K562 (cell line): ENCODE measurements at regions not wholly inside any gene's neighbourhood (a gene's known extent, or its start where the extent isn't known, plus 50 kb on each side); places are given as distances from the start of the nearest gene placed in this dataset.

Experiments used
- ATAC-seq: fragments of 200-7000 bp; cut with Tn5 transposase; 3 replicates; pipeline ENCODE4 v1.9.1; 2020; ENCODE audit warnings: moderate library complexity
- BruUV-seq: library from RNA; stranded (reverse); fragments of 400-500 nt; replicated peaks from 2 replicates; lab custom pipeline; 2021; lab: Mats Ljungman, UMichigan
- CTCF ChIA-PET: fragments of 300-600 bp; formaldehyde crosslinking; extraction: SDS; loops from one replicate; lab custom pipeline; 2021; ENCODE audit warnings: low intra/inter-chr PET ratio; lab: Yijun Ruan, JAX
- POLR2A ChIA-PET: fragments of 300-600, 350-650 bp; sonication (Branson Sonifier 250); formaldehyde crosslinking; extraction: SDS; loops from one replicate; lab custom pipeline; 2021; ENCODE audit warnings: antibody characterized with exemption, inconsistent platforms; lab: Yijun Ruan, JAX
- DNase-seq, 4 experiments: peaks; one replicate each; pipeline versions ENCODE4 v3.0.0 to v3.0.0-alpha.2; 2011 to 2018; ENCODE audit warnings: low spot score in 3 of 4, mixed read lengths in 3 of 4; ENCODE audit errors: extremely low read depth in 1 of 4
- FAIRE-seq: peaks from 2 replicates; lab custom pipeline; 2011; peaks lifted over from hg19 to GRCh38; lab: Jason Lieb, UNC
- H2AFZ ChIP-seq: 2 replicates; pipeline ENCODE4 v1.6.0; 2011; ENCODE audit warnings: low read depth, low read length, control low read depth, inconsistent platforms
- H3K27ac ChIP-seq: fragments of 200-600 bp; 3 replicates; pipeline ENCODE4 v1.8.0; 2011; ENCODE audit warnings: low read depth, mild to moderate bottlenecking, control low read depth, inconsistent platforms, low read length, moderate library complexity, mixed read lengths; ENCODE audit errors: extremely low read depth
- H3K27me3 ChIP-seq, 2 experiments: fragments of 300-600 bp in 1 of 2; 2 replicates in 1 of 2; 3 replicates in 1 of 2; pipeline versions ENCODE4 v1.6.0 to v1.8.0; 2011; ENCODE audit warnings: inconsistent platforms in 2 of 2, low read length in 2 of 2, mild to moderate bottlenecking in 1 of 2, mixed read lengths in 1 of 2, moderate library complexity in 1 of 2; ENCODE audit not compliant: control insufficient read depth in 2 of 2, insufficient read depth in 2 of 2
- H3K36me3 ChIP-seq: fragments of 300-600 bp; 3 replicates; pipeline ENCODE4 v1.8.0; 2011; ENCODE audit warnings: mild to moderate bottlenecking, low read length, inconsistent platforms; ENCODE audit not compliant: control insufficient read depth, insufficient read depth
- H3K4me1 ChIP-seq, 2 experiments: fragments of 200-600 bp in 1 of 2; replicated peaks in 1 of 2; 2 replicates in 1 of 2; 3 replicates in 1 of 2; pipeline versions ENCODE4 v1.5.1 to v1.8.0; 2011; ENCODE audit warnings: inconsistent platforms in 2 of 2, low read length in 2 of 2, mild to moderate bottlenecking in 1 of 2, mixed read lengths in 1 of 2, moderate library complexity in 1 of 2; ENCODE audit not compliant: control insufficient read depth in 2 of 2, insufficient read depth in 2 of 2
- H3K4me2 ChIP-seq: 2 replicates; pipeline ENCODE4 v1.6.1; 2011; ENCODE audit warnings: low read length, control low read depth, inconsistent platforms, mixed read lengths; ENCODE audit not compliant: insufficient read depth
- H3K4me3 ChIP-seq: fragments of 200-600 bp; sonication (generic), shearing (Covaris generic); 2 replicates; pipeline ENCODE4 v1.5.1; 2016; ENCODE audit warnings: control low read depth, inconsistent platforms
- H3K79me2 ChIP-seq: fragments of 200-600 bp; 3 replicates; pipeline ENCODE4 v1.8.0; 2011; ENCODE audit warnings: low read length, inconsistent platforms; ENCODE audit not compliant: control insufficient read depth, insufficient read depth
- H3K9ac ChIP-seq, 2 experiments: 2 replicates each; pipeline versions ENCODE4 v1.6.0 to v1.6.1; 2011; ENCODE audit warnings: low read depth in 2 of 2, low read length in 2 of 2, control low read depth in 1 of 2, inconsistent platforms in 1 of 2, mild to moderate bottlenecking in 1 of 2, mixed read lengths in 1 of 2; ENCODE audit not compliant: insufficient read depth in 1 of 2
- H3K9me1 ChIP-seq: one replicate; pipeline ENCODE4 v1.6.0; 2011; ENCODE audit warnings: inconsistent platforms, mild to moderate bottlenecking, low read length, moderate library complexity; ENCODE audit not compliant: control insufficient read depth, insufficient read depth
- H3K9me3 ChIP-seq: replicated peaks from 2 replicates; pipeline ENCODE4 v1.5.1; 2011; ENCODE audit warnings: low read depth, low read length, inconsistent platforms; ENCODE audit not compliant: control insufficient read depth, insufficient read depth
- H4K20me1 ChIP-seq: replicated peaks from 2 replicates; pipeline ENCODE4 v1.6.1; 2011; ENCODE audit warnings: low read length, inconsistent platforms, mixed read lengths; ENCODE audit not compliant: control insufficient read depth, insufficient read depth
- DDX20 ChIP-seq: fragments of 450-650 bp; IDR thresholded peaks from 2 replicates; pipeline ENCODE4 v1.6.1; 2016; ENCODE audit warnings: missing genetic modification characterization, low read depth, mild to moderate bottlenecking, missing compliant biosample characterization, moderate library complexity
- DPF2 ChIP-seq: fragments of 450-650 bp; IDR thresholded peaks from 2 replicates; pipeline ENCODE4 v1.6.1; 2016
- EP400 ChIP-seq: fragments of 450-650 bp; IDR thresholded peaks from 2 replicates; pipeline ENCODE4 v1.6.1; 2017; ENCODE audit warnings: antibody characterized with exemption, mild to moderate bottlenecking, moderate library complexity
- ESRRB ChIP-seq: fragments of 250-450 bp; sonication (Bioruptor Pico); IDR thresholded peaks from 2 replicates; pipeline ENCODE4 v1.5.0; 2020; ENCODE audit warnings: mild to moderate bottlenecking, moderate library complexity, borderline replicate concordance
- HDAC3 ChIP-seq: fragments of 450-650 bp; IDR thresholded peaks from 2 replicates; pipeline ENCODE4 v1.6.1; 2018; ENCODE audit warnings: borderline replicate concordance, mild to moderate bottlenecking, moderate library complexity; ENCODE audit not compliant: partially characterized antibody
- HIVEP1 ChIP-seq: fragments of 250-450 bp; sonication (Bioruptor Pico); IDR thresholded peaks from 2 replicates; pipeline ENCODE4 v1.4.0; 2020; ENCODE audit warnings: mild to moderate bottlenecking
- HNRNPK ChIP-seq: fragments of 200-400 bp; formaldehyde crosslinking; IDR thresholded peaks from one replicate; pipeline ENCODE4 v1.6.1; 2018; ENCODE audit warnings: mild to moderate bottlenecking, low read depth, low read length; ENCODE audit not compliant: poor library complexity, severe bottlenecking
- MTA2 ChIP-seq: fragments of 450-650 bp; IDR thresholded peaks from 2 replicates; pipeline ENCODE4 v1.6.1; 2016; ENCODE audit warnings: low read depth
- MXI1 ChIP-seq: IDR thresholded peaks from 2 replicates; pipeline ENCODE4 v1.6.1; 2011; ENCODE audit warnings: low read depth, mild to moderate bottlenecking, improper control_type of control experiment, low read length
- STAT5A ChIP-seq: IDR thresholded peaks from 2 replicates; pipeline ENCODE4 v1.6.1; 2012; ENCODE audit warnings: low read length, inconsistent platforms, borderline replicate concordance
- YBX1 ChIP-seq: fragments of 450-650 bp; IDR thresholded peaks from 2 replicates; pipeline ENCODE4 v1.7.1; 2016; ENCODE audit warnings: mild to moderate bottlenecking
- ZBTB11 ChIP-seq, 3 experiments: fragments of 200-800 bp in 1 of 3; fragments of 250-450 bp in 1 of 3; fragments of 450-650 bp in 1 of 3; sonication (Bioruptor Pico) in 1 of 3; sonication (Bioruptor generic) in 1 of 3; formaldehyde crosslinking in 1 of 3; IDR thresholded peaks; 2 replicates each; pipeline versions ENCODE4 v1.6.1 to v1.8.0; 2016 to 2022; ENCODE audit warnings: mild to moderate bottlenecking in 2 of 3, missing genetic modification characterization in 2 of 3, missing compliant biosample characterization in 1 of 3, moderate library complexity in 1 of 3
- ZFPM2 ChIP-seq: fragments of 250-450 bp; sonication (Bioruptor Pico); IDR thresholded peaks from 2 replicates; pipeline ENCODE4 v1.5.1; 2022; ENCODE audit warnings: mild to moderate bottlenecking
- ZNF609 ChIP-seq: sonication (generic); formaldehyde crosslinking; IDR thresholded peaks from 2 replicates; pipeline ENCODE4 v1.8.1; 2023; ENCODE audit warnings: missing genetic modification reagents, mild to moderate bottlenecking, borderline replicate concordance
- WGBS: fragments of 100-300 bp; shearing (Covaris generic); methylation state at CpG from one replicate; pipeline ENCODE4 v1.1.6; 2016; ENCODE audit warnings: low coverage, mixed read lengths; ENCODE audit not compliant: insufficient coverage; ENCODE audit errors: missing lambda C conversion rate; 5-methylcytosine and 5-hydroxymethylcytosine counted together
- in situ Hi-C: fragments of 300-500 bp; cut with MboI; formaldehyde crosslinking; loops from 4 replicates; pipeline ENCODE4 v1.15.0; 2018; ENCODE audit warnings: inconsistent platforms, mixed read lengths
- intact Hi-C: fragments of 100-400 bp; cut with micrococcal nuclease; formaldehyde crosslinking; loops from 2 replicates; pipeline ENCODE4 v1.14.2; 2022

DNA sequence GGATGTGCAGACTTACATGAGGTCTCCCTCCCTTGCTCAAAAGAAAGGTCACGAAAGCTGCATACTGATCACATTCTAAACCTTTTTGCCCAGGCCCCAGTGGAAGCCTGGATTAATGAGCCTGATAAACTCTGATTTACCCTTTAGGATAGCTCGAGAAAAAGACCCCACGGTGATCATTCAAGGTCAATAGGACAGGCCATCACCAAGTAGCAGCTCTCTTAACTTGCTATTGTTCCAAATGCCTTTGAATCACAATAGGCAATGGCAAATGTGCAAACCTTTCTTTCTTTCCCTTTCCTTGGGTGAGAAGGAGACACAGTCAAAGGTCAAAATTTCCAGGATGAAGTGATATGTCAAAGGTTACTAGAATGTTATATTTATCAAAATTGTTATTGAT is 327.3 kb downstream of the HDGFL1 start:
- no peaks in the 10 kb centered on the region for H3K27me3 ChIP-seq
- H3K9me3 ChIP-seq: no peaks in the 10 kb centered on the region
- no peaks in the 10 kb centered on the region for H4K20me1 ChIP-seq
- intact Hi-C loops: no loop called here
- H3K79me2 ChIP-seq: no peaks in the 10 kb centered on the region
- DNase-seq (no peak), FAIRE-seq (no peak), ATAC-seq (no peak)
- in situ Hi-C loops: no loop called here
- WGBS: 0% methylated on average over 3 of the region's 3 CpGs
- H3K27ac ChIP-seq: no peak overlapping the region
- no peak overlapping the region for H3K4me2 ChIP-seq
- H3K4me1 ChIP-seq: no peaks in the 10 kb centered on the region
- no peak overlapping the region for H2AFZ ChIP-seq
- no peak overlapping the region for H3K4me3 ChIP-seq
- H3K9me1 ChIP-seq: no peaks in the 10 kb centered on the region
- no peak overlapping the region for H3K9ac ChIP-seq
- H3K36me3 ChIP-seq: no peaks in the 10 kb centered on the region
- no TSS peak for BruUV-seq
- ChIA-PET POLR2A (interaction anchor here (0.6 kb wide), 2 partner anchors 26 to 346 kb away, joined by 3 read pairs; no protein-coding TSS in a partner anchor), CTCF (no interaction called here)
- no peak for TF ChIP-seq HDAC3
- TF ChIP-seq ZFPM2 (CRISPR knock-in tag): no peak
- no peak for TF ChIP-seq MXI1
- TF ChIP-seq STAT5A: no peak
- TF ChIP-seq HNRNPK: no peak
- no peak for TF ChIP-seq DDX20
- no peak for TF ChIP-seq DPF2
- no peak for TF ChIP-seq MTA2
- TF ChIP-seq ZBTB11 (CRISPR knock-in tag; IDR thresholded peaks at IDR 0.05): no peak
- TF ChIP-seq ZNF609 (CRISPR knock-in tag): no peak
- TF ChIP-seq YBX1: no peak
- TF ChIP-seq HIVEP1: no peak
- no peak for TF ChIP-seq EP400
- TF ChIP-seq ESRRB (CRISPR knock-in tag): no peak
